ENCODE measurements at regions not wholly inside any gene's neighbourhood (a gene's known extent, or its start where the extent isn't known, plus 50 kb on each side); places are given as distances from the start of the nearest gene placed in this dataset.

DNA sequence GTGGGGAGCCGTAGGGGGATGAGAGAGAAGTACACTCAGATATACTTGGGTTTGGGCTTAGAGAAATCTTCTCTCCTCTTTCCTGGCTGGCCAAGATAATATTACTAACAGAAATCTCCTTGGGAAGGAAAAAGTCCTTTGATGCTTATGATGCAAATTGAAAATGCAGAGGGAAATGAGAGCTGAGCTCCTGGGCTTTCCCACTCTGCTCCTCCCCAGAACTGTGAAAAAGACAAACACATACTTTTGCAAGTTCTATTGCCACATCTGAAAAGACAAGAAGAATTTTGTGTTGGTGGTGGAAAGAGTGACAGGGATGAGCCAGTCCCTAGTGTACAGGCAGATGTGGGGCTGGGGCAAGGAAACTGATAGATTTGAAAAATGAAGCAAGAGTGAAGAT, 185.9 kb downstream of the ANKRD60 start:
- DNase-seq (ENCODE audit: low read depth in 1 of 2, low spot score in 1 of 2), result no peak
- no peak overlapping the region for H3K27ac ChIP-seq (replicated peaks)
- no peaks in the 10 kb centered on the region for H3K27me3 ChIP-seq (ENCODE audit: insufficient read depth, poor library complexity, severe bottlenecking)
- TF ChIP-seq, protein P1, sequence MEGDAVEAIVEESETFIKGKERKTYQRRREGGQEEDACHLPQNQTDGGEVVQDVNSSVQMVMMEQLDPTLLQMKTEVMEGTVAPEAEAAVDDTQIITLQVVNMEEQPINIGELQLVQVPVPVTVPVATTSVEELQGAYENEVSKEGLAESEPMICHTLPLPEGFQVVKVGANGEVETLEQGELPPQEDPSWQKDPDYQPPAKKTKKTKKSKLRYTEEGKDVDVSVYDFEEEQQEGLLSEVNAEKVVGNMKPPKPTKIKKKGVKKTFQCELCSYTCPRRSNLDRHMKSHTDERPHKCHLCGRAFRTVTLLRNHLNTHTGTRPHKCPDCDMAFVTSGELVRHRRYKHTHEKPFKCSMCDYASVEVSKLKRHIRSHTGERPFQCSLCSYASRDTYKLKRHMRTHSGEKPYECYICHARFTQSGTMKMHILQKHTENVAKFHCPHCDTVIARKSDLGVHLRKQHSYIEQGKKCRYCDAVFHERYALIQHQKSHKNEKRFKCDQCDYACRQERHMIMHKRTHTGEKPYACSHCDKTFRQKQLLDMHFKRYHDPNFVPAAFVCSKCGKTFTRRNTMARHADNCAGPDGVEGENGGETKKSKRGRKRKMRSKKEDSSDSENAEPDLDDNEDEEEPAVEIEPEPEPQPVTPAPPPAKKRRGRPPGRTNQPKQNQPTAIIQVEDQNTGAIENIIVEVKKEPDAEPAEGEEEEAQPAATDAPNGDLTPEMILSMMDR (IDR thresholded peaks at IDR 0.05; ENCODE audit: insufficient read depth, low read length), result no peak
- TF ChIP-seq, protein P2, sequence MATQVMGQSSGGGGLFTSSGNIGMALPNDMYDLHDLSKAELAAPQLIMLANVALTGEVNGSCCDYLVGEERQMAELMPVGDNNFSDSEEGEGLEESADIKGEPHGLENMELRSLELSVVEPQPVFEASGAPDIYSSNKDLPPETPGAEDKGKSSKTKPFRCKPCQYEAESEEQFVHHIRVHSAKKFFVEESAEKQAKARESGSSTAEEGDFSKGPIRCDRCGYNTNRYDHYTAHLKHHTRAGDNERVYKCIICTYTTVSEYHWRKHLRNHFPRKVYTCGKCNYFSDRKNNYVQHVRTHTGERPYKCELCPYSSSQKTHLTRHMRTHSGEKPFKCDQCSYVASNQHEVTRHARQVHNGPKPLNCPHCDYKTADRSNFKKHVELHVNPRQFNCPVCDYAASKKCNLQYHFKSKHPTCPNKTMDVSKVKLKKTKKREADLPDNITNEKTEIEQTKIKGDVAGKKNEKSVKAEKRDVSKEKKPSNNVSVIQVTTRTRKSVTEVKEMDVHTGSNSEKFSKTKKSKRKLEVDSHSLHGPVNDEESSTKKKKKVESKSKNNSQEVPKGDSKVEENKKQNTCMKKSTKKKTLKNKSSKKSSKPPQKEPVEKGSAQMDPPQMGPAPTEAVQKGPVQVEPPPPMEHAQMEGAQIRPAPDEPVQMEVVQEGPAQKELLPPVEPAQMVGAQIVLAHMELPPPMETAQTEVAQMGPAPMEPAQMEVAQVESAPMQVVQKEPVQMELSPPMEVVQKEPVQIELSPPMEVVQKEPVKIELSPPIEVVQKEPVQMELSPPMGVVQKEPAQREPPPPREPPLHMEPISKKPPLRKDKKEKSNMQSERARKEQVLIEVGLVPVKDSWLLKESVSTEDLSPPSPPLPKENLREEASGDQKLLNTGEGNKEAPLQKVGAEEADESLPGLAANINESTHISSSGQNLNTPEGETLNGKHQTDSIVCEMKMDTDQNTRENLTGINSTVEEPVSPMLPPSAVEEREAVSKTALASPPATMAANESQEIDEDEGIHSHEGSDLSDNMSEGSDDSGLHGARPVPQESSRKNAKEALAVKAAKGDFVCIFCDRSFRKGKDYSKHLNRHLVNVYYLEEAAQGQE (IDR thresholded peaks at IDR 0.05; ENCODE audit: insufficient replicate concordance, low read depth), result no peak
- TF ChIP-seq SPI1 (IDR thresholded peaks at IDR 0.05; ENCODE audit: borderline replicate concordance, low read depth), result no peak
- TF ChIP-seq GABPA (IDR thresholded peaks at IDR 0.05; ENCODE audit: low read depth), result no peak
- no peak for TF ChIP-seq POLR2AphosphoS5 (IDR thresholded peaks at IDR 0.05; ENCODE audit: low read depth)
- no peak overlapping the region for H3K4me3 ChIP-seq (replicated peaks; ENCODE audit: insufficient read depth, low read length)

DNA sequence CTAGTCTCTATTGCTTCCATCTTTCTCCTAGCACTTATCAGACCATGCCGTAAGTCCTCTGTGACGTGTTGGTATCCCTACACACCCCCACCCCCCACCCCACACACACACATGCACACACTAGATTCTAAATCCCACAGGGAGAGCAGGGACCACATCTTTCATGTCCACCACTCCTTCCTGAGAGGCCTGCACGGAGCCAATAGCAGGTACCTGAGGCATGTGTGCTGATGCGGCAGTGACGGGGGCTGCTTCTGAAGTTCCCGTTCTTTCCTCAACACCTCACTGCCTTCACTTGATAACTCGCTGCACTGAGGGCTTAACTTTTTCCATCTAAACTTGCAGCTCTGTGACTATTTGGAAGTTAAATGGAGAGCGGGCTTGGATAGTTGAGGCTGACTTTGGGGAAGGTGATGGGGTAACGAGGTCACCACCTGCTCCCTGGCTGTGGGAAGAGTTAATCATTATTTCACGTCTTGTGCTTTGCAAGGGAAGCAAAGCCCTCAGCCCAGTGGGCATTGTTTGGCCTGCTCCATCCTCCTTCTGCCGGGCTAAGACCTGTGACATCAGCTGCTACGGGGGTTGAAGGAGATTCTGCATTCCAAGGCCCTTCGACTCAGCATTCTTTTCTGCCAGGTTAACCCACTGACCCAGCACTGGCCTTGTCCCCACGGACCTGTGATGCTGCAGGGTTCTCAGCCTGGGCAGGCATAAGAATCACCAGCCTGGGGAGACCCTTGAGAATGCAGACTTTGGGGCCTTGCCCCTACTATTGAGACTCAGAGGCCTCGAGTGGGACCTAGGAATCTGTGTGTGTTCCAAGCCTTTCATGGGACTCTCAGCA, 187.8 kb downstream of the ANKRD60 start:
- DNase-seq (ENCODE audit: low read depth in 1 of 2, low spot score in 1 of 2), result no peak
- Histone ChIP-seq H3K27me3 (ENCODE audit: insufficient read depth, poor library complexity, severe bottlenecking) (no peaks in the 10 kb centered on the region), H3K4me3 (replicated peaks; ENCODE audit: insufficient read depth, low read length) (no peak overlapping the region), H3K27ac (replicated peaks) (no peak overlapping the region)
- TF ChIP-seq SPI1 (IDR thresholded peaks at IDR 0.05; ENCODE audit: borderline replicate concordance, low read depth), result no peak
- no peak for TF ChIP-seq GABPA (IDR thresholded peaks at IDR 0.05; ENCODE audit: low read depth)
- TF ChIP-seq POLR2AphosphoS5 (IDR thresholded peaks at IDR 0.05; ENCODE audit: low read depth), result no peak
- TF ChIP-seq, protein P2 (IDR thresholded peaks at IDR 0.05; ENCODE audit: insufficient replicate concordance, low read depth), result no peak
- TF ChIP-seq, protein P1 (IDR thresholded peaks at IDR 0.05; ENCODE audit: insufficient read depth, low read length), result no peak

DNA sequence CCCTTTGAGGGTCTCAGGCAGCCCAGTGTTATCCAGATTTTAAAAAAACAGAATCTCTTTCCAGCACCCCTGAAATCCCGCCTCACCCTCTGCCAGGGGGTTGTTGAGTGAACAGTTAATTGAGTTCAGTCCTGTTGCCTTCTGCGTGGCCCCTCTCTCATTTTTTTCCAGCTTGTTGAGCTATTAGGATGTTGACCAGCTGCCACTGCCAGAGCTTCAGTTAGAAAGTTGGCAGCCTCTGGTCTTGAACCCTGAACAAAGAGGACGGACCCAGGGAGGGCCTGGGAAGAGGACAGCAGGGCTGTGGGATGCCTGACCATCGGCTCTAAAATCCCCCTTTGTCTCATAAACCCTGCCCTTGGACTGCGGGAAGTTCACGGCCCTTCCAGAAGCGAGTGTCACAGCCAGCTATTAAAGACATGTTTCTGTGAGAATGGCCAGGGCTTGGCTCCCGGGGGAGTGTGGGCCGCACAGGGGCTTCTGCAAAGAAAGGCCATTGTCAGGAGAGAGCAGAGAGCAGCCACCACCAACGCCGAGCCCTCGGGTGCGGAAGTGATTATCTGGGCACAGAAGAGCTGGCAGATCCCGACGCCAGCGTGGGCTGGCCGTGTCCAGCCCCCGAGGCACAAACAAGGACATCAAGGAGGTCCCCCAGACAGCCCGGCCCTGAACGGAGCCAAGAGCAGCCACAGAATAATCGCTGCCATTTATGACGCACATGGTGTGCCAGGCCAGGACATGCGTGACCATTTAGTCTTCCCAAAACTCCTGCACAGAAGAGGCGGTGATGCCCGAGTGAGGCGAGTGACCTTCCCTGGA, 189.0 kb downstream of the ANKRD60 start:
- Histone ChIP-seq H3K27ac (replicated peaks) (no peak overlapping the region), H3K4me3 (replicated peaks; ENCODE audit: insufficient read depth, low read length) (no peak overlapping the region), H3K27me3 (ENCODE audit: insufficient read depth, poor library complexity, severe bottlenecking) (no peaks in the 10 kb centered on the region)
- TF ChIP-seq SPI1 (IDR thresholded peaks at IDR 0.05; ENCODE audit: borderline replicate concordance, low read depth), result no peak
- TF ChIP-seq, protein P1 (IDR thresholded peaks at IDR 0.05; ENCODE audit: insufficient read depth, low read length), result no peak
- TF ChIP-seq POLR2AphosphoS5 (IDR thresholded peaks at IDR 0.05; ENCODE audit: low read depth), result no peak
- TF ChIP-seq GABPA (IDR thresholded peaks at IDR 0.05; ENCODE audit: low read depth), result no peak
- TF ChIP-seq, protein P2 (IDR thresholded peaks at IDR 0.05; ENCODE audit: insufficient replicate concordance, low read depth), result no peak
- no peak for DNase-seq (ENCODE audit: low read depth in 1 of 2, low spot score in 1 of 2)
